Skin epidermis (tissue), 12 donors: ENCODE measurements at regions not wholly inside any gene's neighbourhood (a gene's known extent, or its start where the extent isn't known, plus 50 kb on each side); places are given as distances from the start of the nearest gene placed in this dataset.

Experiments used
- H3K27ac ChIP-seq, 21 experiments: fragments of 200-600 bp; sonication (generic) in 11 of 21; one replicate each; pipeline ENCODE4 v1.5.0; 2020; ENCODE audit warnings: mild to moderate bottlenecking in 3 of 21, inconsistent platforms in 2 of 21, moderate library complexity in 2 of 21
- H3K4me3 ChIP-seq, 7 experiments: fragments of 200-600 bp; sonication (generic) in 2 of 7; one replicate each; pipeline ENCODE4 v1.5.0; 2020; ENCODE audit warnings: inconsistent platforms in 2 of 7, mild to moderate bottlenecking in 2 of 7, moderate library complexity in 1 of 7

DNA sequence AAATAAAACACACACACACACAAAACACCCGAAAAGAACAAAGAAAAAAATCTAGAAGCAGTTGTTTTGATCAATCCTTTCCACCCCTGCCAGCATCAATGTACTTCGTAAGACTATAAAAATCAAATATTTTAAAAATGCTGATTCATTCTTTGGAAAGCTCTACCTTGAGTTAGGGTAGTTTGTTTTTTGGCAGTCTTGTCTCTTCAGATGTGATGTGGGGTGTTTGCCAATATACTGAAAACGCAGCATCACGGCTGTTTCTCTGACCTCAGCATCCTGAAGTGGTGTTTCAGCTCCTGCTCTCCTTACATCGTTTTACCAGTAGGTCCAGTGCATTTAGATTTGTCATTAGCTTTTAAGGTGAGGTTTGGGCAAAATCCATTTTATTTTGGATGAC, 526.0 kb downstream of the UTRN start:
- no peak overlapping the region for H3K4me3 ChIP-seq
- no peak overlapping the region for H3K27ac ChIP-seq

- no peak overlapping the region for H3K4me3 ChIP-seq
- H3K27ac ChIP-seq = no peak overlapping the region
These were observed 531.8 kb downstream of the UTRN start for GRCh38 chr6:144816936-144817335.

- no peak overlapping the region for H3K4me3 ChIP-seq
- H3K27ac ChIP-seq = no peak overlapping the region
These were observed 535.1 kb downstream of the UTRN start for GRCh38 chr6:144820270-144820669.

GRCh38 chr6:144823131-144823530, 538.0 kb downstream of the UTRN start:
- H3K27ac ChIP-seq = no peak overlapping the region

GRCh38 chr6:144824018-144824417, 538.9 kb downstream of the UTRN start:
- H3K27ac ChIP-seq = no peak overlapping the region
- H3K4me3 ChIP-seq = no peak overlapping the region

More at GRCh38 chr6:144823131-144823530, 538.0 kb downstream of the UTRN start:
- H3K4me3 ChIP-seq = no peak overlapping the region

- Histone ChIP-seq H3K4me3 (no peak overlapping the region), H3K27ac (no peak overlapping the region)
These were observed 549.4 kb downstream of the UTRN start for GRCh38 chr6:144834426-144835038.

DNA sequence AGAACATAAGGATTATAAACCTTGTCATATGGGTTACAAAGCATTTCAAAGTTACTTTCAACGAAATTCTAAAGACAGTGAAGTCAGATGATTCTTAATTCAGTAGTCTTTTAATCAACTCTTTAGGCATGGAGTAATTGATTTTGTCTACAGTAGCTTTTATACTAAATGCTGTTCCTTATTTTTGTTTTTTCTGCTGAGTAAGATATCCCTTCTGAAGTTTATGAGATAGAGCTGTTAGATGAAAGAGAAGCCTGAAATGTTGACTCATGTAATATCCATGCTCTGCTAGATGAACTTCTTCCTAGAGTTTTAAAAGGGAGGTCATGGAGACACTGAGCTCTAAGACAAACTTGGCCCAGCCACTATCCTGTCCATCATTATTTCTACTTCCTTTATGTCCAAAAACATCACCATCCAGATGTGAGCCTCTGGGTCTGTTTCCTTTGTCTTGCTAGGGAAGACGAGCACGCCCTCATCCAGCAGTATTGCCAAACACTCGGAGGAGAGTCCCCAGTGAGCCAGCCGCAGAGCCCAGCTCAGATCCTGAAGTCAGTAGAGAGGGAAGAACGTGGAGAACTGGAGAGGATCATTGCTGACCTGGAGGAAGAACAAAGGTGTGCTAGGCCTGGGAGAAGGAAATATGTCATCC, 550.3 kb downstream of the UTRN start:
- Histone ChIP-seq H3K4me3 (no peak overlapping the region), H3K27ac (no peak overlapping the region)

DNA sequence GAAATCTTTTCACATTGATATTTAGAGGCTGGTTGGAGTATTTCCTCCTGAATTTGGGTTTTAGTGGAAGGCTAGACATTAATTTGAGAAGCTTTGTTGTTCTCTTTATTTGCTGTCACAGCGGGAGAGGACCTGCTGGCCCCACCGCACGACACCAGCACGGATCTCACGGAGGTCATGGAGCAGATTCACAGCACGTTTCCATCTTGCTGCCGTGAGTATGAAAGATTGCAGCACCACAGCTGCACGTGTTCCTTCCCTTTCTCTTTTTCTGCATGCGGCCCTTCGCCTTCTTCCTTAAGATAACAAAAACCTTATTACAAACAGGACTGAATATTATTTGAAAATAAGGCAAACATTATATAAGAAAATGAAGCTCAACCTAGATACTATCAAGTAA, 555.5 kb downstream of the UTRN start:
- H3K4me3 ChIP-seq = no peak overlapping the region

DNA sequence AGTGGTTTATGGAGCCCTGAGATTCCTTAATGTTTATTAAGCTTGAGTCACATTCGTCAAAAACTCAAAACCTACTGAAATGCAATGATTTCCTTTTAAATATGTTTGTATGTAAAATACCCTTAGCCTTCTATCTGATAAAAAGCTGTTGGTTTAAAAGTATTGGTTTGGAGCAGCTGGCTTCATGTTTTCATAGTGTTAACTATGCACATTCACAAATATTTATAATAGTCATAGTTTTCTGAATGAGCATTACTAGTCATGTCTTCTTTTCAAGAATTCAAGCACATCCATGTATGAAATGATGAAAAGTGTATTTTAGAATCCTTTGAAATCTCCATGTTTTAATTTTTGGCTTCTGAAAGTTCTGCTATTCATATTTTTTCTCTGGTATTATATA, 558.6 kb downstream of the UTRN start:
- Histone ChIP-seq H3K27ac (no peak overlapping the region), H3K4me3 (no peak overlapping the region)

More for the DNA sequence above, 555.5 kb downstream of the UTRN start:
- H3K27ac ChIP-seq = no peak overlapping the region

DNA sequence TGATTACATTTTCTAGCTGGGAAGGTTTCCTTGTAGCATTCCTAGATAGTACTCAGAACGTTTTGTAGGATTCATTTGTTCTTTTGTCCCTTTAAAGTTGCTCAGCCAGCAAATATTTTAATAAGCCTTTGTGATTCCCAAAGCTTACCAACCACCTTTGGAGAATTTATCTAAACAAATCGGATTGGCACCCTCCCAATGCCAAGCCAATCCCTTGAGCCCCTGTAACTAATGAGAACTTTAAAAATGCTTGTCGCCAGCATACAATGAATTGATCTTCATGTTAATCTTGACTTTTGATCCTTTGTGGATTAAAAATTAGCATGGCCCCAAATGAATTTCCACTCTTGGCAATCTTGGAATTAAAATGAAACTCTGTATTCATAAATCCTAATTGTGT, 559.5 kb downstream of the UTRN start:
- H3K27ac ChIP-seq = no peak overlapping the region
- no peak overlapping the region for H3K4me3 ChIP-seq

DNA sequence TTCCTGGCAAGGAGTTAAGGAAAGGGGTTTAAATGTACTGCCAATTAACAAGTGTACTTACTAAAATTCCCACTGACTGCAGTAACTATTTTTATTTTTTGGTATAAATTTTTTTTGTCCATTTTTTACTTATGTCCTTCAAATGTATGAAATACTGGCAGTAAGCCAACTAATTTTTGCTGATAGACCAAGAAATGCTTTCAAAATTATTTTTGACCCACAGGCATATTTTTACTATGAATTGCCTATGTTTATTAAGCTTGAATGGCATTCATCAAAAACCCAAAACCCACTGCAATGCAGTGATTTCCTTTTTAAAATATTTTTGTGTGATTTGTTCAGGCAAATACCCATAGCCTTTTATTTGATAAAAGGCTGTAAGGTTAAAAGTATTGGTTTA, 560.1 kb downstream of the UTRN start:
- H3K27ac ChIP-seq = peak overlapping the region in 1 of 21 experiments; percentile 7
- no peak overlapping the region for H3K4me3 ChIP-seq

GRCh38 chr6:144847916-144848315, 562.8 kb downstream of the UTRN start:
- Histone ChIP-seq H3K27ac (no peak overlapping the region), H3K4me3 (no peak overlapping the region)

DNA sequence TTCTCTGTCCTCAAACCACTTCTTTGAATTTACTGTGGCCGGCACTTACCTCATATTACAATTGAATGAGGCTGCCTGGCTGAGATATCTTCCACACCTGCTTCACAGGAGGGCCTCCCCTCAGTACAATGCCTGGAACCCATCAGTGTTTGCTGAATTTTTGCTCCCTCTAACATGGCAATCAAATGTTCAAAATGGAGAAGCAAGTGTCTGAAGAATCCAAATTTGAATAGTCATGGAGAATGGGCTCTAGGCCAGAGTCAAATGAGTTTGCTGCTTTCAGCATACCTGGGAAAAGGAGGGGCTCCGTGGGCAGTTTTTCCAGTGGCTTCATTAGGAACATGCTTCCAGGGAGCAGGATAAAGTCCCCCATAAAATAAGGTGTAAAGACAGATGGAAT, 564.8 kb downstream of the UTRN start:
- no peak overlapping the region for H3K4me3 ChIP-seq
- no peak overlapping the region for H3K27ac ChIP-seq

GRCh38 chr6:144853603-144854002, 568.5 kb downstream of the UTRN start:
- H3K4me3 ChIP-seq = no peak overlapping the region

DNA sequence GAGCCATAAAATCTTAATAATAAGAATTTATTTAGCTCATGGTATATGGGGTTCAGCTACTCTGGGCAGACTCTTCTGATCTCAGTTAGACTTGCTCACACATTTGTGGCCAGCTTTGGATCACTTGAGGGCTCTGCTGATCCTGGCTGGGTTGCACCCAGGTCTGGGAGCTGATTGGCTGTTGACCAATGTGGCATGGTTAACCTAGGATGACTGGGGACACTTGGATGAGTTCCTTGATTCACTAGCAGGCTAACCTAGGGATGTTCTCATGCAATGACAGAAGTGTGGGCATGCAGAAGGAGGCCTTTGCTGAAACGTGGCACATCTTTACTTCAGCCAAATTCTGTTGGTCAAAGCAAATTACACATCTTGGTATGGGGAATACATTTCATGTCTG, 569.5 kb downstream of the UTRN start:
- Histone ChIP-seq H3K4me3 (no peak overlapping the region), H3K27ac (no peak overlapping the region)

More at GRCh38 chr6:144853603-144854002, 568.5 kb downstream of the UTRN start:
- no peak overlapping the region for H3K27ac ChIP-seq

GRCh38 chr6:144855375-144855774, 570.2 kb downstream of the UTRN start:
- Histone ChIP-seq H3K27ac (no peak overlapping the region), H3K4me3 (no peak overlapping the region)

DNA sequence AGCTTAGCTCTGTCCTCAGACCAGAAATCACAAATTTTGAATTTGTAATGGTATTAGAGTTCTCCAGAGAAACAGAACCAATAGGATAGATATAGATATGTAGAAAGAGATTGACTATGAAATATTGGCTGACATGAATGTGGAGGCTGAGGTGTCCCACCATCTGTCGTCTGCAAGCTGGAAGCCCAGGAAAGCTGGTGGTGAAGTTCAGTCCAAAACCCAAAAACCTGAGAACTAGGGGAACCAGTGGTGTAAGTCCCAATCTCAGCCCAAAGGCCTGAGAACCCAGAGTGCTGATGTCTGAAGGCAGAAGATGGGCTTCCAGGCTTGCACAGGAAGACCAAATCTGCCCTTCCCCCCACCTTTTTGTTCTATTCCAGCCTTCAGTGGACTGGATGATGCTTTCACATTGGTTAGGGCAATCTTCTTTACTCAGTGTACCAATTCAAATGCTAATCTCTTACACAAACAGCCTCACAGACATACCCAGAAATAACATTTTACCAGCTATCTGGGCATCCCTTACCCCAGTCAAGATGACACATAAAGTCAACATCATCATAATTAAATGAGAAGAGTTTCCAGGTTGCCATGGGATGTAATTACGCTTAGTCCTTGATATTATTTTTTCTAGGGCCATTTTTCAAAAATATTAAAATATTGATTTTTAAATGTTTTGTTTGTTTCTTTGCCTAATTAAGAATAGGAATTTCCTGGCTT, 570.8 kb downstream of the UTRN start:
- H3K4me3 ChIP-seq = no peak overlapping the region
- no peak overlapping the region for H3K27ac ChIP-seq

DNA sequence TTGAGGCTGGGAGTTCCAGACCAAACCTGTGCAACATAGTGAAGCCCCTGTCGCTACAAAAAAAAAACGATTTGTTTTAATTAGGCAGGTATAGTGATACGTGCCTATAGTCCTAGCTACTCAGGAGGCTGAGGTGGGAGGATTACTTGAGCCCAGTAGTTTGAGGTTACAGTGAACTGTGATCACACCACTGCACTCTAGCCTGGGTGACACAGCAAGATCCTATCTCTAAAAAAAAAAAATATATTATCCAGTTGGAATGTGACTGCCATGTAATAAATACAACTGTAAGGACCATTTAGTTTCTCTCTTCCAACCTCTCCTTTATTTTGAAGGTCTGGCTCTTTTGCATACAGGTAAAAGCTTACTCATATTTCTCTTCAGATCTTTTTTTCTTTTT, 571.5 kb downstream of the UTRN start:
- Histone ChIP-seq H3K27ac (no peak overlapping the region), H3K4me3 (no peak overlapping the region)

GRCh38 chr6:144857086-144857485, 572.0 kb downstream of the UTRN start:
- Histone ChIP-seq H3K27ac (no peak overlapping the region), H3K4me3 (no peak overlapping the region)

GRCh38 chr6:144862769-144863168, 577.6 kb downstream of the UTRN start:
- no peak overlapping the region for H3K27ac ChIP-seq
- no peak overlapping the region for H3K4me3 ChIP-seq

DNA sequence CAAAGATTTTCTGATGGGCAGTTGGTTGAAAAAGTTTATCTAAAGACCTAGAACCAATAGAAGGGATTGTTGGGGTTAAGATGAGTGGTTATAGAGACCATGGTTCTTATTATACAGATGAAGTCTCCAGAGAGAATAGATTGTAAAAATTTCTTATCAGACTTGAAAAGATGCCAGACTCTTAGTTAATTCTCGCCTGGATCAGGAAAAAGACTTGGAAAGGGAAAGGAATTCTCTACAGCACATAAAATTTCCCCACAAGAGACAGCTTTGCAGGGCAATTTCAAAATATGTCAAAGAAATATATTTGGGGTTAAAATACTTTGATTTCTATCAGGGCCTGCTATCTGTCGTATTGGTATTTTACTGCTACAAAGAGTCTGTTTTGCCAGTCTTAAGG, 582.6 kb downstream of the UTRN start:
- Histone ChIP-seq H3K27ac (no peak overlapping the region), H3K4me3 (no peak overlapping the region)
